Left ventricle myocardium inferior (tissue), 1 donor: ENCODE measurements at regions not wholly inside any gene's neighbourhood (a gene's known extent, or its start where the extent isn't known, plus 50 kb on each side); places are given as distances from the start of the nearest gene placed in this dataset.

Experiments
- DNase-seq: peaks from one replicate; pipeline ENCODE4 v3.0.0-alpha.2; 2020
- H3K27ac ChIP-seq: fragments of 200-600 bp; replicated peaks from 2 replicates; pipeline ENCODE4 v1.8.0; 2021
- H3K27me3 ChIP-seq: fragments of 200-600 bp; 2 replicates; pipeline ENCODE4 v1.8.0; 2021; ENCODE audit warnings: low read depth
- H3K36me3 ChIP-seq: fragments of 200-600 bp; 2 replicates; pipeline ENCODE4 v1.8.0; 2021
- H3K4me1 ChIP-seq: fragments of 200-600 bp; 2 replicates; pipeline ENCODE4 v1.8.0; 2021
- H3K4me3 ChIP-seq: fragments of 200-600 bp; 2 replicates; pipeline ENCODE4 v1.8.0; 2021; ENCODE audit warnings: mild to moderate bottlenecking, moderate library complexity
- H3K9me3 ChIP-seq: fragments of 200-600 bp; replicated peaks from 2 replicates; pipeline ENCODE4 v1.8.0; 2021
- CTCF ChIP-seq: fragments of 200-600 bp; IDR thresholded peaks from 2 replicates; pipeline ENCODE4 v1.8.0; 2021; ENCODE audit warnings: antibody characterized with exemption, mild to moderate bottlenecking, borderline replicate concordance
- intact Hi-C: fragments of 100-400 bp; cut with micrococcal nuclease; formaldehyde crosslinking; loops from one replicate; pipeline ENCODE4 v1.11.0; 2022
- donor health status: DM: no; HTN: yes; CAD: no; lungs with severe emphysema.

- Histone ChIP-seq H3K36me3 (no peaks in the 10 kb centered on the region), H3K9me3 (peaks cover 5% of the 10 kb centered on the region), H3K4me1 (peaks cover 21% of the 10 kb centered on the region), H3K27me3 (no peaks in the 10 kb centered on the region), H3K27ac (peak overlapping the region; percentile 78), H3K4me3 (no peak overlapping the region)
- intact Hi-C loops = no loop called here
- DNase-seq = no peak
- no peak for TF ChIP-seq CTCF
Measured at GRCh38 chr12:27177706-27178105, 66.4 kb upstream of the STK38L start.

- H3K4me1 ChIP-seq = peaks cover 21% of the 10 kb centered on the region
- intact Hi-C loops = no loop called here
Measured at GRCh38 chr12:27178255-27178654, 65.8 kb upstream of the STK38L start.

GRCh38 chr12:27178723-27179399 lies 65.2 kb upstream of the STK38L start:
- intact Hi-C loops = no loop called here
- peak overlapping the region; percentile 78 for H3K27ac ChIP-seq

More at GRCh38 chr12:27178255-27178654, 65.8 kb upstream of the STK38L start:
- Histone ChIP-seq H3K4me3 (no peak overlapping the region), H3K9me3 (no peaks in the 10 kb centered on the region), H3K36me3 (no peaks in the 10 kb centered on the region), H3K27ac (peak overlapping the region; percentile 78), H3K27me3 (no peaks in the 10 kb centered on the region)
- no peak for DNase-seq
- no peak for TF ChIP-seq CTCF

GRCh38 chr12:27179400-27180214 lies 64.5 kb upstream of the STK38L start:
- no peaks in the 10 kb centered on the region for H3K36me3 ChIP-seq
- no peak overlapping the region for H3K4me3 ChIP-seq
- no peak for TF ChIP-seq CTCF
- intact Hi-C loops = no loop called here
- peak overlapping the region; percentile 78 for H3K27ac ChIP-seq
- H3K9me3 ChIP-seq = no peaks in the 10 kb centered on the region
- no peaks in the 10 kb centered on the region for H3K27me3 ChIP-seq
- DNase-seq = no peak
- H3K4me1 ChIP-seq = peaks cover 21% of the 10 kb centered on the region

More at GRCh38 chr12:27178723-27179399, 65.2 kb upstream of the STK38L start:
- Histone ChIP-seq H3K9me3 (no peaks in the 10 kb centered on the region), H3K4me1 (peaks cover 21% of the 10 kb centered on the region), H3K36me3 (no peaks in the 10 kb centered on the region), H3K4me3 (no peak overlapping the region), H3K27me3 (no peaks in the 10 kb centered on the region)
- DNase-seq = no peak
- TF ChIP-seq CTCF = no peak

- H3K9me3 ChIP-seq = no peaks in the 10 kb centered on the region
- TF ChIP-seq CTCF = no peak
- no peak overlapping the region for H3K4me3 ChIP-seq
- intact Hi-C loops = no loop called here
- H3K27ac ChIP-seq = peak overlapping the region; percentile 78
- H3K27me3 ChIP-seq = no peaks in the 10 kb centered on the region
- H3K4me1 ChIP-seq = peaks cover 31% of the 10 kb centered on the region
- DNase-seq = no peak
- no peaks in the 10 kb centered on the region for H3K36me3 ChIP-seq
Measured at GRCh38 chr12:27180906-27181505, 63.1 kb upstream of the STK38L start.
